Skeletal muscle tissue (tissue), 3 donors: ENCODE measurements at regions not wholly inside any gene's neighbourhood (a gene's known extent, or its start where the extent isn't known, plus 50 kb on each side); places are given as distances from the start of the nearest gene placed in this dataset.
"Not testable (repeated sequence)": the region's sequence is repeated elsewhere in the genome, so short reads cannot be mapped to it uniquely, and the experiment has no call there.

Experiments
- H3K27ac ChIP-seq: one replicate; pipeline ENCODE4 v1.7.0; 2013; ENCODE audit warnings: mild to moderate bottlenecking, low read depth, low read length, inconsistent platforms
- H3K27me3 ChIP-seq, 3 donors: one replicate each; pipeline ENCODE4 v1.7.0; 2013; ENCODE audit warnings: low read length in 3 of 3; ENCODE audit not compliant: control insufficient read depth in 3 of 3, insufficient read depth in 3 of 3
- H3K36me3 ChIP-seq, 3 donors: one replicate each; pipeline ENCODE4 v1.7.0; 2013; ENCODE audit warnings: low read length in 3 of 3; ENCODE audit not compliant: control insufficient read depth in 3 of 3, insufficient read depth in 3 of 3
- H3K4me1 ChIP-seq, 3 donors: one replicate each; pipeline ENCODE4 v1.7.0; 2013; ENCODE audit warnings: low read length in 3 of 3, mild to moderate bottlenecking in 3 of 3; ENCODE audit not compliant: control insufficient read depth in 3 of 3, insufficient read depth in 3 of 3
- H3K4me3 ChIP-seq, 3 donors: one replicate each; pipeline ENCODE4 v1.7.0; 2013; ENCODE audit warnings: low read length in 3 of 3
- H3K9ac ChIP-seq, 3 donors: one replicate each; pipeline ENCODE4 v1.7.0; 2013; ENCODE audit warnings: low read length in 3 of 3, mild to moderate bottlenecking in 3 of 3, moderate library complexity in 2 of 3, low read depth in 1 of 3
- H3K9me3 ChIP-seq, 3 donors: one replicate each; pipeline ENCODE4 v1.7.0; 2013; ENCODE audit warnings: low read length in 3 of 3; ENCODE audit not compliant: control insufficient read depth in 3 of 3
- donor health status: Osteomylitis.

DNA sequence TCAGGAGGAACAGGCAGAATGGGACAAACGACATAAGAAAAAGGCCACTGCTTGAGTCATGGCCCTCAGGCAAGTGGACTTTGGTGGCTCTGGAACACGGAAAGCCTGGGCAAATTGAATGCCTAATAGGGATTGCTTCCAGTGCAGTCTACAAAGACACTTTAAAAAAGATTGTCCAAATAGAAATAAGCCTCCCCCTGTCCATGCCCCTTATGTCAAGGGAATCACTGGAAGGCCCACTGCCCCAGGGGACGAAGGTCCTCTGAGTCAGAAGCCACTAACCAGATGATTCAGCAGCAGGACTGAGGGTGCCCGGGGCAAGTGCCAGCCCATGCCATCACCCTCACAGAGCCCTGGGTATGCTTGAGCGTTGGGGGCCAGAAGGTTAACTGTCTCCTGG lies 51.5 kb upstream of the SRD5A2 start:
- H3K36me3 ChIP-seq, H3K9ac ChIP-seq, H3K4me3 ChIP-seq, H3K27me3 ChIP-seq, H3K9me3 ChIP-seq, H3K27ac ChIP-seq, H3K4me1 ChIP-seq: not testable (repeated sequence)
